ENCODE measurements at regions not wholly inside any gene's neighbourhood (a gene's known extent, or its start where the extent isn't known, plus 50 kb on each side); places are given as distances from the start of the nearest gene placed in this dataset.

DNA sequence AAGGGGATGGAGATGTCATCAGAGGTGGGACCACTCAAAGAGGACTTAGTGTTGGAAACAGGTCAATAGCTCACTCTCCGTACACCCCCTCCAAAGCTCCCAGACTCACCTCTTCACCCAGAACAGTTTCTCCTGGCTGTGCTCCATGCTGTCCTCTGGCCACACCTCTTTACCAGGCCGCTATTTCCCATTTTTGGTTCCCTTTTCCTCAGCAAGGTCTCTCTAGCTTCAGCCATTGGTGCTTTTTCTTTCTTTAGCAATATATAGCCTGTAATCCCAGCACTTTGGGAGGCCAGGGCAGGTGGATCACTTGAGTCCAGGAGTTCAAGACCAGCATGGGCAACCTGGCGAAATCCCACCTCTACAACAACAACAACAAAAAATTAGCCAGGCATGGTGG, 123.6 kb upstream of the SMAD3 start:
- Histone ChIP-seq H3K36me3 (no peaks in the 10 kb centered on the region), H3K27ac (no peak overlapping the region), H3K27me3 (peaks cover 0 to 6% of the 10 kb centered on the region in 2 donors), H3K4me1 (peaks cover 0 to 3% of the 10 kb centered on the region in 2 donors), H3K9me3 (peaks cover 0 to 2% of the 10 kb centered on the region in 2 donors), H3K4me3 (no peak overlapping the region)
- ATAC-seq (no peak), DNase-seq (no peak)
- TF ChIP-seq, protein P1, sequence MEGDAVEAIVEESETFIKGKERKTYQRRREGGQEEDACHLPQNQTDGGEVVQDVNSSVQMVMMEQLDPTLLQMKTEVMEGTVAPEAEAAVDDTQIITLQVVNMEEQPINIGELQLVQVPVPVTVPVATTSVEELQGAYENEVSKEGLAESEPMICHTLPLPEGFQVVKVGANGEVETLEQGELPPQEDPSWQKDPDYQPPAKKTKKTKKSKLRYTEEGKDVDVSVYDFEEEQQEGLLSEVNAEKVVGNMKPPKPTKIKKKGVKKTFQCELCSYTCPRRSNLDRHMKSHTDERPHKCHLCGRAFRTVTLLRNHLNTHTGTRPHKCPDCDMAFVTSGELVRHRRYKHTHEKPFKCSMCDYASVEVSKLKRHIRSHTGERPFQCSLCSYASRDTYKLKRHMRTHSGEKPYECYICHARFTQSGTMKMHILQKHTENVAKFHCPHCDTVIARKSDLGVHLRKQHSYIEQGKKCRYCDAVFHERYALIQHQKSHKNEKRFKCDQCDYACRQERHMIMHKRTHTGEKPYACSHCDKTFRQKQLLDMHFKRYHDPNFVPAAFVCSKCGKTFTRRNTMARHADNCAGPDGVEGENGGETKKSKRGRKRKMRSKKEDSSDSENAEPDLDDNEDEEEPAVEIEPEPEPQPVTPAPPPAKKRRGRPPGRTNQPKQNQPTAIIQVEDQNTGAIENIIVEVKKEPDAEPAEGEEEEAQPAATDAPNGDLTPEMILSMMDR (IDR thresholded peaks at IDR 0.05), result no peak
- intact Hi-C loops (cut with DNase I), result loop anchor here in 1 of 2 donors (10.0 kb wide), 2 partner anchors 363 to 493 kb away; no protein-coding TSS in a partner anchor

DNA sequence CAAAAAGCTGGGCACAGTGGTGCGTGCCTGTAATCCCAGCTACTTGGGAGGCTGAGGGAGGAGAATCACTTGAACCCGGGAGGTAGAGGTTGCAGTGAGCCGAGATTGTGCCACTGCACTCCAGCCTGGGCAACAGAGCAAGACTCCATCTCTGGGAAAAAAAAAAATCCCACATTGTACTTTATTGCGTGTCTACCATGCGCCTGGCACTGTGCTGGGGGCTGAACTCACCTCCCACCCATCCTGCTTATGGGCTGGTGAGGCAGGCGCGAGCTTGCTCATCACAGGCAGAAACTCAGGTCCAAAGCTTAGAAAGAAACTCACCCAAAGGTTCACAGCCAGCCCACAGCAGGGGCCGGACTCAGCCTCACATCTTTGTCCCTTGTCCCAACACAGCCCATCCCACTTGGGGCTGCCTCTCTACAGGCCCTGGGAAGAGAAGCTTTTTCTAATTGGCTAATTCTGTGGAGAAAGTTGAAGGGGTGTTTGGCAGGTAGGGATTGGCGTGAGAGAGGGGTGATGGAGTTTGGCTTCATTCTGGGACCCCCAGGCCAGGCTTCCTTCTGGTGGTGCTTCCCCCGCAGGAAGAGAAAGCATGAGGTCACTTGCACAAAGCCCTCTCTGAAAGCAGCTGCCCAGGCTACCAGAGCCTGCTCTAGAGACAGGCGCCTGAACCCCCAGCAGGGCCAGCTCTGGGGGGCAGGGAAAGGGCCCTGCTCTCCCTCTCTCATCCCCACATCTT, 122.6 kb upstream of the SMAD3 start:
- no peak overlapping the region for H3K4me3 ChIP-seq
- H3K27me3 ChIP-seq, result peaks cover 0 to 6% of the 10 kb centered on the region in 2 donors
- H3K9me3 ChIP-seq, result peaks cover 0 to 2% of the 10 kb centered on the region in 2 donors
- intact Hi-C loops (cut with DNase I), result loop anchor here in 1 of 2 donors (10.0 kb wide), 2 partner anchors 362 to 492 kb away; no protein-coding TSS in a partner anchor
- no peak for DNase-seq
- no peaks in the 10 kb centered on the region for H3K36me3 ChIP-seq
- TF ChIP-seq, protein P1 (IDR thresholded peaks at IDR 0.05), result no peak
- peaks cover 0 to 3% of the 10 kb centered on the region in 2 donors for H3K4me1 ChIP-seq
- ATAC-seq, result no peak
- no peak overlapping the region for H3K27ac ChIP-seq

DNA sequence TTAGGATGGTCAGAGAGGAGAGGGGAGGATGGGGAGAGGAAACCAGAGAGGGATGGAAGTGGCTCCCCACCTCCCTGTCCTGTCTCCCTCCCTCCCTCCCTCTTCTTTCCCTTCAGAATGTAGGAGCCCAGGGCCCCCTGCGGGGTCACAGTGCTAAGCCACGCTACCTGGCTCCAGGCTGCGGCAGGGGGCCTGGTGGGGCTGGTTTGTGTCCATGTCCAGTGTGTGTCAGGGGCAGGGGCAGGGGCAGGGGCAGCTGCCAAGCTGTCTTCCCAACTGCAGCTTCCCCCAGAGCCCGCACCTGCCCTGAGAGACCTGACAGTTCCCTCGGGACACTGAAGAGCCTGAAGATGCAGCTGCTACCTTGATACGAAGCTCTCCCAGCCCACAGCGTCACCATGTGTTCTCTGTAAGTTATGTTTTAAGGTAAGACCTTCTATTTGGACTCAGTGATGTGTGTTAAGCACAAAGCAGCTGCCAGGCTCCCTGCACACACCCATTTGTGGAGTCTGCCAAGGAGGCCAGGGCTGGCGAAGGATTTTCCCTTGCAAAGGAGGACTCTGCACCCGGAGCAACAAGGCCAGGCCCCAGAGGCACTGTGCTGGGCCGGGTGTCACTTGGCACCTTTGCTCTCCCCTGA, 121.8 kb upstream of the SMAD3 start:
- peaks cover 0 to 6% of the 10 kb centered on the region in 2 donors for H3K27me3 ChIP-seq
- H3K9me3 ChIP-seq, result no peaks in the 10 kb centered on the region
- ATAC-seq (no peak), DNase-seq (no peak)
- peaks cover 0 to 3% of the 10 kb centered on the region in 2 donors for H3K4me1 ChIP-seq
- no peak overlapping the region for H3K27ac ChIP-seq
- intact Hi-C loops (cut with DNase I), result loop anchor here in 1 of 2 donors (10.0 kb wide), 2 partner anchors 361 to 491 kb away; no protein-coding TSS in a partner anchor
- TF ChIP-seq, protein P1 (IDR thresholded peaks at IDR 0.05), result no peak
- H3K4me3 ChIP-seq, result no peak overlapping the region
- H3K36me3 ChIP-seq, result no peaks in the 10 kb centered on the region

DNA sequence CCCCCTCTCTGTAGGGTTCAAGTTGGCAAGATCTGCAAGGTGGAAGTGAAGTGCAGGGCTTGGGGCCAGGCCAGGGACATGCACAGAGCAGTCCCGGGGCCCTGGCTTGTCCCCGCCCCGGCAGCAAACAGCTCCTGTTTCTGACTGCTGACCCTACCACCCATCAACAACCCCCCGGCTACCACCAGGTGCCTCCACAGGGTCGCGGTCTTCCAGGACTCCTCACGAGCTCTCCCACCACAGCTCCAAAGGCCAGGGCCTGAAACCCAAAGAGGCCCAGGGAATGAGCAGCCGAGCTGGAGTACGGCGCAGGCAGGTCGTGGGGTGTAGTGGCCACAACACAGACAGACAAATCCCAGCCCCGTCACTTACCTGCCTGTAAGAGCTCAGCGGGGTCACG, 121.3 kb upstream of the SMAD3 start:
- Histone ChIP-seq H3K4me3 (no peak overlapping the region), H3K4me1 (peaks cover 0 to 3% of the 10 kb centered on the region in 2 donors), H3K36me3 (no peaks in the 10 kb centered on the region), H3K9me3 (no peaks in the 10 kb centered on the region), H3K27ac (no peak overlapping the region), H3K27me3 (peaks cover 0 to 6% of the 10 kb centered on the region in 2 donors)
- intact Hi-C loops (cut with DNase I), result loop anchor here in 1 of 2 donors (10.0 kb wide), 2 partner anchors 361 to 491 kb away; no protein-coding TSS in a partner anchor
- DNase-seq (no peak), ATAC-seq (no peak)
- TF ChIP-seq, protein P1 (IDR thresholded peaks at IDR 0.05), result no peak

DNA sequence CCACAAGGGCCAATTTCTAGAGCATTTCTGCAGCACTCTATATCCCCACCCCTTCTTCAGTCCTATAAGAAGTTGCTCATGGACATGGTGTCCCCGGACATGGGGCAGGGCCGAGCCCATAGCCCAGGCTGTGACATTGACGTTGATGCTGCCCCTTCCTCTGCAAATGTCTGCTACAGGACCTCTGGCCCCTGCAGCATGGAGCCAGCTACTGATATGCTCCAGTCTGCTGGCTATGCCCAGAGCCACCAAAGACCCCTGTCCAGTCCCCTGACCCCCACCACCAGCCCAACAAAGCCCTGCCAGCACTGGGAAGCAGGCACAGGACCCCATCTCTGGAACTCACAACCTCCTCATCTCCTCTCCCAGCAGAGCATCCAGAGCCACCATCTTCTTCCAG, 120.1 kb upstream of the SMAD3 start:
- H3K27ac ChIP-seq, result no peak overlapping the region
- H3K4me1 ChIP-seq, result peaks cover 0 to 3% of the 10 kb centered on the region in 2 donors
- no peaks in the 10 kb centered on the region for H3K9me3 ChIP-seq
- no peak for ATAC-seq
- intact Hi-C loops (cut with DNase I), result loop anchor here in 1 of 2 donors (10.0 kb wide), 2 partner anchors 360 to 490 kb away; no protein-coding TSS in a partner anchor
- TF ChIP-seq, protein P1 (IDR thresholded peaks at IDR 0.05), result no peak
- H3K27me3 ChIP-seq, result peaks cover 0 to 6% of the 10 kb centered on the region in 2 donors
- no peak overlapping the region for H3K4me3 ChIP-seq
- H3K36me3 ChIP-seq, result no peaks in the 10 kb centered on the region
- DNase-seq, result no peak
